LNCAP (cell line): ENCODE measurements at regions not wholly inside any gene's neighbourhood (a gene's known extent, or its start where the extent isn't known, plus 50 kb on each side); places are given as distances from the start of the nearest gene placed in this dataset.

Source experiments
- CTCF ChIP-seq: fragments of 450-650 bp; IDR thresholded peaks from 2 replicates; pipeline ENCODE4 v1.5.1; 2017; ENCODE audit warnings: mild to moderate bottlenecking

- no peak for TF ChIP-seq CTCF
Measured at GRCh38 chr2:34174506-34174905, 575.4 kb upstream of the FAM98A start.

- TF ChIP-seq CTCF, result no peak
Measured at GRCh38 chr2:34162231-34162630, 563.1 kb upstream of the FAM98A start.

- no peak for TF ChIP-seq CTCF
Measured at GRCh38 chr2:34161549-34161948, 562.5 kb upstream of the FAM98A start.

- TF ChIP-seq CTCF, result no peak
Measured at GRCh38 chr2:34159901-34160300, 560.8 kb upstream of the FAM98A start.

- TF ChIP-seq CTCF, result no peak
Measured at GRCh38 chr2:34153484-34153883, 554.4 kb upstream of the FAM98A start.

- TF ChIP-seq CTCF, result no peak
Measured at GRCh38 chr2:34147780-34148179, 548.7 kb upstream of the FAM98A start.

- no peak for TF ChIP-seq CTCF
Measured at GRCh38 chr2:34143149-34143548, 544.0 kb upstream of the FAM98A start.

GRCh38 chr2:34126279-34126678, 527.2 kb upstream of the FAM98A start:
- no peak for TF ChIP-seq CTCF
